Liver (tissue), 7 donors: ENCODE measurements at regions not wholly inside any gene's neighbourhood (a gene's known extent, or its start where the extent isn't known, plus 50 kb on each side); places are given as distances from the start of the nearest gene placed in this dataset.

ENCODE experiments used
- DNase-seq: peaks from one replicate; pipeline ENCODE4 v3.0.0-alpha.2; 2017; ENCODE audit warnings: low spot score
- H3K27ac ChIP-seq, 2 donors: one replicate each; pipeline ENCODE4 v1.7.0; 2013; ENCODE audit warnings: inconsistent platforms in 2 of 2, low read length in 2 of 2, control low read depth in 1 of 2, low read depth in 1 of 2, mild to moderate bottlenecking in 1 of 2
- H3K27me3 ChIP-seq, 4 donors: one replicate each; pipeline versions ENCODE4 v1.6.1 to v1.7.0; 2013; ENCODE audit warnings: low read length in 3 of 4, inconsistent platforms in 1 of 4, mild to moderate bottlenecking in 1 of 4, moderate library complexity in 1 of 4; ENCODE audit not compliant: control insufficient read depth in 4 of 4, insufficient read depth in 4 of 4
- H3K36me3 ChIP-seq, 4 donors: one replicate each; pipeline versions ENCODE4 v1.6.1 to v1.7.0; 2013; ENCODE audit warnings: low read length in 3 of 4, mild to moderate bottlenecking in 3 of 4, low read depth in 1 of 4, moderate library complexity in 1 of 4; ENCODE audit not compliant: control insufficient read depth in 4 of 4, insufficient read depth in 3 of 4
- H3K4me1 ChIP-seq, 4 donors: one replicate each; pipeline versions ENCODE4 v1.6.1 to v1.7.0; 2013; ENCODE audit warnings: low read length in 3 of 4, mild to moderate bottlenecking in 3 of 4, moderate library complexity in 1 of 4; ENCODE audit not compliant: control insufficient read depth in 4 of 4, insufficient read depth in 4 of 4
- H3K4me3 ChIP-seq, 3 donors: one replicate each; pipeline versions ENCODE4 v1.6.1 to v1.7.0; 2013; ENCODE audit warnings: low read length in 3 of 3, control low read depth in 1 of 3, low read depth in 1 of 3, mild to moderate bottlenecking in 1 of 3
- H3K9ac ChIP-seq, 2 donors: one replicate each; pipeline ENCODE4 v1.7.0; 2013; ENCODE audit warnings: low read length in 2 of 2, mild to moderate bottlenecking in 2 of 2, moderate library complexity in 2 of 2, control low read depth in 1 of 2, low read depth in 1 of 2
- H3K9me3 ChIP-seq, 4 donors: one replicate each; pipeline versions ENCODE4 v1.6.1 to v1.7.0; 2013; ENCODE audit warnings: low read length in 3 of 4; ENCODE audit not compliant: control insufficient read depth in 4 of 4
- EGR1 ChIP-seq, 2 donors: IDR thresholded peaks; 2 replicates each; pipeline ENCODE4 v1.6.1; 2016 to 2018; ENCODE audit warnings: antibody characterized with exemption in 2 of 2, low read depth in 2 of 2
- FOXA1 ChIP-seq: IDR thresholded peaks from 2 replicates; pipeline ENCODE4 v1.6.1; 2016; ENCODE audit warnings: antibody characterized with exemption
- FOXA2 ChIP-seq: IDR thresholded peaks from 2 replicates; pipeline ENCODE4 v1.6.1; 2016; ENCODE audit warnings: antibody characterized with exemption
- GABPA ChIP-seq, 2 donors: IDR thresholded peaks in 1 of 2; conservative IDR thresholded peaks in 1 of 2; 2 replicates each; pipeline ENCODE4 v1.6.1; 2016; ENCODE audit warnings: antibody characterized with exemption in 2 of 2, mild to moderate bottlenecking in 1 of 2, moderate library complexity in 1 of 2
- JUND ChIP-seq, 2 donors: IDR thresholded peaks; 2 replicates each; pipeline ENCODE4 v1.6.1; 2016; ENCODE audit warnings: antibody characterized with exemption in 2 of 2
- NR2F2 ChIP-seq: IDR thresholded peaks from 2 replicates; pipeline ENCODE4 v1.6.1; 2016; ENCODE audit warnings: antibody characterized with exemption
- RAD21 ChIP-seq, 2 donors: IDR thresholded peaks; 2 replicates each; pipeline ENCODE4 v1.6.1; 2016; ENCODE audit warnings: antibody characterized with exemption in 2 of 2, mild to moderate bottlenecking in 2 of 2
- REST ChIP-seq: IDR thresholded peaks from 2 replicates; pipeline ENCODE4 v1.6.1; 2016; ENCODE audit warnings: antibody characterized with exemption, mild to moderate bottlenecking
- RXRA ChIP-seq, 2 donors: IDR thresholded peaks; 2 replicates each; pipeline ENCODE4 v1.6.1; 2017 to 2018; ENCODE audit warnings: antibody characterized with exemption in 2 of 2, mild to moderate bottlenecking in 1 of 2
- SP1 ChIP-seq: IDR thresholded peaks from 2 replicates; pipeline ENCODE4 v1.6.1; 2018; ENCODE audit warnings: antibody characterized with exemption, mild to moderate bottlenecking
- TAF1 ChIP-seq: conservative IDR thresholded peaks from 2 replicates; pipeline ENCODE4 v1.6.1; 2016; ENCODE audit warnings: antibody characterized with exemption, mild to moderate bottlenecking
- YY1 ChIP-seq: IDR thresholded peaks from 2 replicates; pipeline ENCODE4 v1.6.1; 2016; ENCODE audit warnings: antibody characterized with exemption, mild to moderate bottlenecking
- WGBS: extraction: QIAGEN DNeasy Blood & Tissue Kit; methylation state at CpG from one replicate; pipeline ENCODE4 v1.1.7; 2013; 5-methylcytosine and 5-hydroxymethylcytosine counted together
- TF ChIP-seq, protein P1 (sequence below): IDR thresholded peaks from 2 replicates; pipeline ENCODE4 v1.6.1; 2016; ENCODE audit warnings: antibody characterized with exemption
- TF ChIP-seq, protein P2 (sequence below): IDR thresholded peaks from 2 replicates; pipeline ENCODE4 v1.6.1; 2016; ENCODE audit warnings: antibody characterized with exemption
- TF ChIP-seq, protein P3 (sequence below): IDR thresholded peaks from 2 replicates; pipeline ENCODE4 v1.6.1; 2016; ENCODE audit warnings: antibody characterized with exemption
- donor health status: healthy.
- donor health status: healthy.
- donor health status: healthy.
- donor health status: healthy.

DNA sequence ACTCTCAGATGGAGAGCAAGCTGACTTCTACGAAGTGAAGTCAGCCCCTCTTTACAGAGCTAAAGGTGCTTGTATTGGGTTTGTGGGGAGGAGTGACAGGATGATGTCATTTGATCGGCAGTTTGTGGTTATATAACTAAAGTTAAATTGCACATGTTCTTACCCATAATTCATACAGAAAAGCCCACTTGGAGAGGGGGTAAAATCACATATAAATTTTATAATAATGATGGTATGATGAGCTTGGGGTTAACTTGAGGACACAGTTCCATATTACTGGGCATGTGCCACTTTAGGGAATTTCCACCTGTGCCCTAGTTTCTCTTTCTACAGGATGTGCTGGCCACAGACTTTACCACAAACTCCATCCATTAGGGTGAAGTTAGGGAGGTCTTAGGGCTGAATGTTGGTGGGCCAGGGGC, 1178.6 kb upstream of the CDH9 start:
- WGBS: 72% methylated on average over 2 of the region's 2 CpGs
- no peak for DNase-seq
- Histone ChIP-seq H3K36me3 (no peaks in the 10 kb centered on the region), H3K27me3 (no peaks in the 10 kb centered on the region), H3K9me3 (no peaks in the 10 kb centered on the region), H3K27ac (no peak overlapping the region), H3K9ac (no peak overlapping the region), H3K4me3 (no peak overlapping the region), H3K4me1 (no peaks in the 10 kb centered on the region)
- TF ChIP-seq REST (no peak), FOXA2 (no peak), GABPA (IDR thresholded peaks at IDR 0.05 in 1 of 2, conservative IDR thresholded peaks at IDR 0.05 in 1 of 2) (no peak), SP1 (no peak), EGR1 (IDR thresholded peaks at IDR 0.05; ENCODE audit: low read depth in 2 of 2) (no peak), NR2F2 (no peak), YY1 (no peak), JUND (IDR thresholded peaks at IDR 0.05) (no peak), FOXA1 (no peak), RXRA (IDR thresholded peaks at IDR 0.05) (no peak)
- TF ChIP-seq, protein P1, sequence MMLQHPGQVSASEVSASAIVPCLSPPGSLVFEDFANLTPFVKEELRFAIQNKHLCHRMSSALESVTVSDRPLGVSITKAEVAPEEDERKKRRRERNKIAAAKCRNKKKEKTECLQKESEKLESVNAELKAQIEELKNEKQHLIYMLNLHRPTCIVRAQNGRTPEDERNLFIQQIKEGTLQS: no peak
- TF ChIP-seq, protein P2, sequence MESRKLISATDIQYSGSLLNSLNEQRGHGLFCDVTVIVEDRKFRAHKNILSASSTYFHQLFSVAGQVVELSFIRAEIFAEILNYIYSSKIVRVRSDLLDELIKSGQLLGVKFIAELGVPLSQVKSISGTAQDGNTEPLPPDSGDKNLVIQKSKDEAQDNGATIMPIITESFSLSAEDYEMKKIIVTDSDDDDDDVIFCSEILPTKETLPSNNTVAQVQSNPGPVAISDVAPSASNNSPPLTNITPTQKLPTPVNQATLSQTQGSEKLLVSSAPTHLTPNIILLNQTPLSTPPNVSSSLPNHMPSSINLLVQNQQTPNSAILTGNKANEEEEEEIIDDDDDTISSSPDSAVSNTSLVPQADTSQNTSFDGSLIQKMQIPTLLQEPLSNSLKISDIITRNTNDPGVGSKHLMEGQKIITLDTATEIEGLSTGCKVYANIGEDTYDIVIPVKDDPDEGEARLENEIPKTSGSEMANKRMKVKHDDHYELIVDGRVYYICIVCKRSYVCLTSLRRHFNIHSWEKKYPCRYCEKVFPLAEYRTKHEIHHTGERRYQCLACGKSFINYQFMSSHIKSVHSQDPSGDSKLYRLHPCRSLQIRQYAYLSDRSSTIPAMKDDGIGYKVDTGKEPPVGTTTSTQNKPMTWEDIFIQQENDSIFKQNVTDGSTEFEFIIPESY: no peak

DNA sequence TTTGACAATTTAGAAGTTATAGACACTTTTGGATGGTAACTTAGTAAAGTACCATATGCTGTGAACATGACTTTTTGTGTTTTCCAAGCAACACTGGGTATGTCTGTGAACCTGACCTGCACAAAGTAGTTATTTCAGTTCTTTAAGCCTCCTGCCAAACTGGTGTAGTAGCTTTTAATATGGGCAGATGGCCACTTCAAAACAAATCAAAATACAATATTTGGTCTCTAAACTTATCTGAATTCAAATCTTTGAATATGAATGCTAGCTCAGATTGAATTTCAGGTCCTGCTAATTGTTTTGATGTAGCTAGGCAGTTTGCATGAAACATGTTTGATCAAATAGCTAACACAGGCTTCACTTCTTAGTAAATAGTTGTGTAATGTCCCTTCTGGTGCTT, 1176.7 kb upstream of the CDH9 start:
- no peak overlapping the region for H3K27ac ChIP-seq
- no peak for DNase-seq
- H3K4me3 ChIP-seq: no peak overlapping the region
- no peak for TF ChIP-seq EGR1 (IDR thresholded peaks at IDR 0.05; ENCODE audit: low read depth in 2 of 2)
- TF ChIP-seq FOXA1: no peak
- TF ChIP-seq, protein P3, sequence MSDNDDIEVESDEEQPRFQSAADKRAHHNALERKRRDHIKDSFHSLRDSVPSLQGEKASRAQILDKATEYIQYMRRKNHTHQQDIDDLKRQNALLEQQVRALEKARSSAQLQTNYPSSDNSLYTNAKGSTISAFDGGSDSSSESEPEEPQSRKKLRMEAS: no peak
- no peak for TF ChIP-seq GABPA (IDR thresholded peaks at IDR 0.05 in 1 of 2, conservative IDR thresholded peaks at IDR 0.05 in 1 of 2)
- no peak for TF ChIP-seq RAD21 (IDR thresholded peaks at IDR 0.05)
- TF ChIP-seq RXRA (IDR thresholded peaks at IDR 0.05): no peak
- TF ChIP-seq TAF1: no peak
- no peak for TF ChIP-seq YY1
- H3K9me3 ChIP-seq: no peaks in the 10 kb centered on the region
- no peaks in the 10 kb centered on the region for H3K27me3 ChIP-seq
- H3K36me3 ChIP-seq: no peaks in the 10 kb centered on the region
- H3K9ac ChIP-seq: no peak overlapping the region
- no peaks in the 10 kb centered on the region for H3K4me1 ChIP-seq
